Sigmoid colon (tissue), 6 donors: ENCODE measurements at regions not wholly inside any gene's neighbourhood (a gene's known extent, or its start where the extent isn't known, plus 50 kb on each side); places are given as distances from the start of the nearest gene placed in this dataset.

ENCODE experiments used
- DNase-seq: peaks from one replicate; pipeline ENCODE4 v3.0.0-alpha.2; 2019
- H3K27ac ChIP-seq, 4 donors: fragments of 200-600 bp; sonication (generic); one replicate each; pipeline ENCODE4 v1.5.1; 2016 to 2019; ENCODE audit warnings: mild to moderate bottlenecking in 1 of 4
- H3K27me3 ChIP-seq, 3 donors: fragments of 200-600 bp; sonication (generic); one replicate each; pipeline ENCODE4 v1.5.1; 2019; ENCODE audit warnings: mild to moderate bottlenecking in 1 of 3
- H3K36me3 ChIP-seq, 4 donors: fragments of 200-600 bp; sonication (generic); one replicate each; pipeline ENCODE4 v1.5.1; 2016 to 2019
- H3K4me1 ChIP-seq, 4 donors: fragments of 200-600 bp; sonication (generic); one replicate each; pipeline ENCODE4 v1.5.1; 2017 to 2019
- H3K4me3 ChIP-seq, 4 donors: fragments of 200-600 bp; sonication (generic); one replicate each; pipeline ENCODE4 v1.5.1; 2017 to 2019; ENCODE audit warnings: mild to moderate bottlenecking in 2 of 4, moderate library complexity in 1 of 4
- H3K9me3 ChIP-seq, 4 donors: fragments of 200-600 bp in 3 of 4; sonication (generic) in 3 of 4; one replicate each; pipeline versions ENCODE4 v1.5.1 to v1.6.1; 2013 to 2019
- EP300 ChIP-seq, 4 donors: sonication (generic); formaldehyde crosslinking; IDR thresholded peaks; one replicate each; pipeline ENCODE4 v1.6.1; 2017; ENCODE audit warnings: antibody characterized with exemption in 4 of 4
- POLR2A ChIP-seq, 2 donors: fragments of 450-650 bp; IDR thresholded peaks; one replicate each; pipeline ENCODE4 v1.6.1; 2016; ENCODE audit warnings: antibody characterized with exemption in 2 of 2, mild to moderate bottlenecking in 2 of 2, moderate library complexity in 2 of 2
- POLR2AphosphoS5 ChIP-seq, 4 donors: sonication (generic); formaldehyde crosslinking; IDR thresholded peaks; one replicate each; pipeline ENCODE4 v1.6.1; 2017; ENCODE audit warnings: antibody characterized with exemption in 4 of 4
- WGBS, 2 donors: extraction: QIAGEN DNeasy Blood & Tissue Kit; methylation state at CpG; one replicate each; pipeline ENCODE4 v1.1.7; 2013; 5-methylcytosine and 5-hydroxymethylcytosine counted together
- intact Hi-C: fragments of 100-400 bp; cut with DNase I; formaldehyde crosslinking; loops from one replicate; pipeline ENCODE4 v1.15.1; 2023
- TF ChIP-seq, protein P1 (sequence below), 4 experiments: fragments of 450-650 bp in 3 of 4; fragments of 200-600 bp in 1 of 4; IDR thresholded peaks; one replicate each; pipeline ENCODE4 v1.5.1; 2016 to 2019; ENCODE audit warnings: antibody characterized with exemption in 4 of 4, mild to moderate bottlenecking in 3 of 4, moderate library complexity in 2 of 4
- donor health status: healthy with polysubstance abuse.
- donor health status: healthy.

DNA sequence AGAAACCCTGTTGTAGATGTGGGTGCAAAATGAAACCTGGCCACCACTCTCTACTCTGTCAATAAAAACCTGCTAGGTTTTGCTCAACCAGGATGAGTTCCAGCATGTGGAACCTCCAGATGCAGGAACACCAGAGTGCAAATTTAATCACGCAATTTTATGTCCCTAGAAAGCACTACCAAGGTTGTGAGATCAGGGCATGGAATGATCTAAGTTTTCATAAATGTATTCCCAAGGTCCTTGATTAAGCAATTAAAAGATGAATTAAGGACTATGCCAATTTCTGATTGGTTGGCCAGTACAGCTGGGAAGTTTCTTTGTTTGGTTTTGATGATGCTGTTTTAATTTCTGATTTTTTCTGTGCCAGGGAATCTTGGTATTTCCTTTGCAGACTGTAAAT, 179.2 kb downstream of the KCNS3 start:
- no peak overlapping the region for H3K27ac ChIP-seq
- no peaks in the 10 kb centered on the region for H3K36me3 ChIP-seq
- 84 to 85% methylated on average over 1 of the region's 1 CpG for WGBS, 2 donors
- no peak overlapping the region for H3K4me3 ChIP-seq
- intact Hi-C loops: no loop called here
- no peak for DNase-seq
- H3K9me3 ChIP-seq: no peaks in the 10 kb centered on the region
- TF ChIP-seq EP300 (IDR thresholded peaks at IDR 0.05) (no peak), POLR2AphosphoS5 (IDR thresholded peaks at IDR 0.05) (no peak), POLR2A (IDR thresholded peaks at IDR 0.05) (no peak)
- TF ChIP-seq, protein P1, sequence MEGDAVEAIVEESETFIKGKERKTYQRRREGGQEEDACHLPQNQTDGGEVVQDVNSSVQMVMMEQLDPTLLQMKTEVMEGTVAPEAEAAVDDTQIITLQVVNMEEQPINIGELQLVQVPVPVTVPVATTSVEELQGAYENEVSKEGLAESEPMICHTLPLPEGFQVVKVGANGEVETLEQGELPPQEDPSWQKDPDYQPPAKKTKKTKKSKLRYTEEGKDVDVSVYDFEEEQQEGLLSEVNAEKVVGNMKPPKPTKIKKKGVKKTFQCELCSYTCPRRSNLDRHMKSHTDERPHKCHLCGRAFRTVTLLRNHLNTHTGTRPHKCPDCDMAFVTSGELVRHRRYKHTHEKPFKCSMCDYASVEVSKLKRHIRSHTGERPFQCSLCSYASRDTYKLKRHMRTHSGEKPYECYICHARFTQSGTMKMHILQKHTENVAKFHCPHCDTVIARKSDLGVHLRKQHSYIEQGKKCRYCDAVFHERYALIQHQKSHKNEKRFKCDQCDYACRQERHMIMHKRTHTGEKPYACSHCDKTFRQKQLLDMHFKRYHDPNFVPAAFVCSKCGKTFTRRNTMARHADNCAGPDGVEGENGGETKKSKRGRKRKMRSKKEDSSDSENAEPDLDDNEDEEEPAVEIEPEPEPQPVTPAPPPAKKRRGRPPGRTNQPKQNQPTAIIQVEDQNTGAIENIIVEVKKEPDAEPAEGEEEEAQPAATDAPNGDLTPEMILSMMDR (IDR thresholded peaks at IDR 0.05): no peak
- no peaks in the 10 kb centered on the region for H3K27me3 ChIP-seq
- no peaks in the 10 kb centered on the region for H3K4me1 ChIP-seq

DNA sequence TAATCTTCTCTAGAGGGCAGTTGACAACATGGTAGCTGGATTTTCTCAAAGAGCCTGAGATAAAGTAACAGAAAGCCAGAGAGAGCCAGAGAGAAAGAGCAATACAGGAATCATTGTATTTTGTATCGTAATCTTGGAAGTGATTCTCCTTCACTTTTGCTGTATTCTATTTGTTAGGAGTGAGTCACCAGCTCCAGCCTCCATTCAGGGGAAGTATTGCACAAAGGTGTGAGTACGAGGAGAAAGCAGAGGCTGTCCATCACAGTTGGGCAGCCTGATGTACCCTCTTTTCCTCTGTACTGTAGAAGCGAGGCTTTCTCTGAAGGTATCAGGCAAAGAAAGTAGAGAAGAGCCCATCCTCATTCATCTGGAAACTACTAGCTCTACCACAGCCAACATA, 176.8 kb downstream of the KCNS3 start:
- H3K4me3 ChIP-seq: no peak overlapping the region
- no peak overlapping the region for H3K27ac ChIP-seq
- intact Hi-C loops: no loop called here
- H3K27me3 ChIP-seq: no peaks in the 10 kb centered on the region
- H3K36me3 ChIP-seq: no peaks in the 10 kb centered on the region
- WGBS, 2 donors: 75 to 80% methylated on average over 3 of the region's 3 CpGs
- DNase-seq: no peak
- no peak for TF ChIP-seq EP300 (IDR thresholded peaks at IDR 0.05)
- TF ChIP-seq, protein P1 (IDR thresholded peaks at IDR 0.05): no peak
- TF ChIP-seq POLR2AphosphoS5 (IDR thresholded peaks at IDR 0.05): no peak
- no peak for TF ChIP-seq POLR2A (IDR thresholded peaks at IDR 0.05)
- H3K4me1 ChIP-seq: no peaks in the 10 kb centered on the region
- no peaks in the 10 kb centered on the region for H3K9me3 ChIP-seq

DNA sequence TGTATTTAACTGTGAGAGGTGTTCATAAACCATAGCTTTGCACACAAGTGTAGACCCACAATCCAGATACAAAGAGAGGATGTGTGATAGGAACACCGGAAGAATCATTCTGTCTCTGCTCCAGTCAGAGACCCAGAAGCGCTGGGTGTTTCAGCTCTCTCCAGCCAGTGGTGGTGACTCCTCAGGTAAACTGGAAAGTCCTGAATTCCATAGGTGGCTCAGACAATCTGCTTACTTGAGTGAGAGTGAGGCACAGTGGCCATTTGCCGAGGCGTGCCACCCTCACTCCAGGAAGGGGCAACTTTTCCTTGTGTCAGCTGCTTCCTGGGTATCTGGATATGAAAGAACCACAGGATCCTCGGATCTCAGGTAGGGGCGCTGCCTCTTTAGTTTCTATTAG, 171.5 kb downstream of the KCNS3 start:
- Histone ChIP-seq H3K27me3 (no peaks in the 10 kb centered on the region), H3K4me3 (no peak overlapping the region), H3K36me3 (no peaks in the 10 kb centered on the region), H3K9me3 (no peaks in the 10 kb centered on the region), H3K4me1 (peaks cover 0 to 24% (median 12%) of the 10 kb centered on the region in 4 donors), H3K27ac (no peak overlapping the region)
- WGBS, 2 donors: 86% methylated on average over 6 of the region's 6 CpGs
- no peak for DNase-seq
- TF ChIP-seq EP300 (IDR thresholded peaks at IDR 0.05): no peak
- TF ChIP-seq, protein P1 (IDR thresholded peaks at IDR 0.05): no peak
- TF ChIP-seq POLR2AphosphoS5 (IDR thresholded peaks at IDR 0.05): no peak
- TF ChIP-seq POLR2A (IDR thresholded peaks at IDR 0.05): no peak
- intact Hi-C loops: no loop called here

DNA sequence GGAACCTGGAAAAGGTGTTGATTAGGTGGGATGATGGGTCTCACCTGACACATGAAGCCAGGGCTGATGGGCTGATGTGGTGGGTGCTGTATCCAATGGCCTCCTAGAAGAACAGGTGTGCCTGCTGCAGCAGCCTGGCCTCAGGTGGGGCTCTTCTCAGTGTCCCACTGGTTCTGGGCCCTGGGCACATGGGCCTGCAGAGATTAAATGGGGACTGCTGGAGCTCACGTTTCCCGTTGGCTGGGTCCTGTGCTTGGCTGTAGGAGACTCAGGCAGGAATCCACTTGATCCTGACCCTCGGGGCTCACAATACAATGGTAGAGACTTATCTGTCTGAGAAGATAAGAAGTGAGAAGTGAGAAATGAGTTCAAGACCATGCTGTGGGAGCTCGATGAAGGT, 170.9 kb downstream of the KCNS3 start:
- Histone ChIP-seq H3K9me3 (no peaks in the 10 kb centered on the region), H3K4me1 (peaks cover 0 to 24% (median 12%) of the 10 kb centered on the region in 4 donors), H3K27ac (no peak overlapping the region), H3K4me3 (no peak overlapping the region), H3K27me3 (no peaks in the 10 kb centered on the region), H3K36me3 (no peaks in the 10 kb centered on the region)
- intact Hi-C loops: no loop called here
- no peak for DNase-seq
- TF ChIP-seq POLR2AphosphoS5 (IDR thresholded peaks at IDR 0.05) (no peak), POLR2A (IDR thresholded peaks at IDR 0.05) (no peak), EP300 (IDR thresholded peaks at IDR 0.05) (no peak)
- TF ChIP-seq, protein P1 (IDR thresholded peaks at IDR 0.05): no peak
- 55 to 69% methylated on average over 4 of the region's 4 CpGs for WGBS, 2 donors
